C4-2B (cell line): ENCODE measurements at regions not wholly inside any gene's neighbourhood (a gene's known extent, or its start where the extent isn't known, plus 50 kb on each side); places are given as distances from the start of the nearest gene placed in this dataset.

Source experiments
- H3K27ac ChIP-seq: fragments of 450-650 bp; 2 replicates; pipeline ENCODE4 v1.5.1; 2017
- CTCF ChIP-seq: fragments of 450-650 bp; conservative IDR thresholded peaks from 2 replicates; pipeline ENCODE4 v1.5.1; 2017; ENCODE audit warnings: mild to moderate bottlenecking
- ZFX ChIP-seq: fragments of 450-650 bp; IDR thresholded peaks from 2 replicates; pipeline ENCODE4 v1.6.1; 2017

DNA sequence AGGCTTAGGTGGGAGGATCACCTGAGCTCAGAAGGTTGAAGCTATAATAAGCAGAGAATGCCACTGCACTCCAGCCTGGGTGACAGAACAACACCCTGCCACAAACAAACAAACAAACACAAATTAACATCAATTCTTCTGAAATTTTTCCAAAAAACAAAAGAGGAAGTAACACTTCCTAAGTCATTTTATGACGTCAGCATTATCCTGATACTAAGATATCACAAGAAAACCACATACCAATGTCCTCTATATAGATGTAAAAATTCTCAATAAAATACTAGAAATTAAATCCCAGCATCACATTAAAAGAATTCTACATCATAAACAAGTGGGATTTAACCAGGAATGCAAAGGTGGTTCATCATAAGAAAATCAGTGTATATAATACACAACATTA lies 64.4 kb upstream of the STK26 start:
- H3K27ac ChIP-seq: no peak overlapping the region
- no peak for TF ChIP-seq ZFX
- no peak for TF ChIP-seq CTCF

DNA sequence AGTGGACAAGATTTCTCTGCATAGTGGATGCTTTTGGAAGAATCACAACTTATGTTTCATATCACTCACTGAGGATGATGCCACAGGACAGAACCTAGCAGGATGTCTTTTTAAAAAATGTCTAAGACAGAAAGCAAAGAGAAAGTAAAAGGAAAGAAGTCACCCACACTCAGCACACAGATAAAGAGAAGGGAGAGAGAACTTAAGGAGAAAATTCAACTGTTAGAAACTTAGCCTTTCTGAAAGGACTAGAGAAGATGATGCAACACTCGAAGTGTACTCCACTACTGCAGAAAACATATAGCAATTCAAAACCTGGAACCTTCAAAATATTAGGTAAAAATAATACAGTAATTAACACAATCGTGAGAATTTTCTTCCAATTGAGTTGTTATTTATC lies 52.8 kb upstream of the STK26 start:
- TF ChIP-seq ZFX: no peak
- H3K27ac ChIP-seq: no peak overlapping the region
